ENCODE measurements at regions not wholly inside any gene's neighbourhood (a gene's known extent, or its start where the extent isn't known, plus 50 kb on each side); places are given as distances from the start of the nearest gene placed in this dataset.

GRCh38 chr21:35641271-35642016, 418.9 kb downstream of the SETD4 start:
- WGBS, 2 donors: 91 to 97% methylated on average over 4 of the region's 4 CpGs
- H3K36me3 ChIP-seq: no peaks in the 10 kb centered on the region
- no peak for DNase-seq
- no peaks in the 10 kb centered on the region for H3K4me1 ChIP-seq
- no peaks in the 10 kb centered on the region for H3K9me3 ChIP-seq
- intact Hi-C loops (cut with DNase I): no loop called here
- TF ChIP-seq POLR2A (IDR thresholded peaks at IDR 0.05) (no peak), CTCF (IDR thresholded peaks at IDR 0.05) (no peak)
- H3K27ac ChIP-seq: no peak overlapping the region
- H3K4me3 ChIP-seq (replicated peaks in 1 of 3): no peak overlapping the region
- no peaks in the 10 kb centered on the region for H3K27me3 ChIP-seq

- Histone ChIP-seq H3K9me3 (no peaks in the 10 kb centered on the region), H3K36me3 (no peaks in the 10 kb centered on the region), H3K27me3 (no peaks in the 10 kb centered on the region), H3K4me1 (no peaks in the 10 kb centered on the region), H3K27ac (no peak overlapping the region), H3K4me3 (replicated peaks in 1 of 3) (no peak overlapping the region)
- 66 to 90% methylated on average over 2 of the region's 2 CpGs for WGBS, 2 donors
- no peak for DNase-seq
- TF ChIP-seq POLR2A (IDR thresholded peaks at IDR 0.05): no peak
- TF ChIP-seq CTCF (IDR thresholded peaks at IDR 0.05): no peak
- intact Hi-C loops (cut with DNase I): no loop called here
Observed at GRCh38 chr21:35637431-35637830, 422.9 kb downstream of the SETD4 start.

- H3K4me3 ChIP-seq (replicated peaks in 1 of 3): no peak overlapping the region
- H3K27ac ChIP-seq: no peak overlapping the region
- WGBS, 2 donors: 86 to 90% methylated on average over 1 of the region's 1 CpG
- H3K27me3 ChIP-seq: no peaks in the 10 kb centered on the region
- H3K36me3 ChIP-seq: no peaks in the 10 kb centered on the region
- no peak for DNase-seq
- TF ChIP-seq POLR2A (IDR thresholded peaks at IDR 0.05) (no peak), CTCF (IDR thresholded peaks at IDR 0.05) (no peak)
- intact Hi-C loops (cut with DNase I): no loop called here
- no peaks in the 10 kb centered on the region for H3K4me1 ChIP-seq
- H3K9me3 ChIP-seq: no peaks in the 10 kb centered on the region
Observed at GRCh38 chr21:35635994-35636393, 424.3 kb downstream of the SETD4 start.

GRCh38 chr21:35635261-35635660, 425.1 kb downstream of the SETD4 start:
- 95 to 96% methylated on average over 2 of the region's 2 CpGs for WGBS, 2 donors
- Histone ChIP-seq H3K27me3 (no peaks in the 10 kb centered on the region), H3K36me3 (no peaks in the 10 kb centered on the region), H3K27ac (no peak overlapping the region), H3K4me3 (replicated peaks in 1 of 3) (no peak overlapping the region), H3K4me1 (no peaks in the 10 kb centered on the region), H3K9me3 (no peaks in the 10 kb centered on the region)
- TF ChIP-seq CTCF (IDR thresholded peaks at IDR 0.05) (no peak), POLR2A (IDR thresholded peaks at IDR 0.05) (no peak)
- intact Hi-C loops (cut with DNase I): no loop called here
- DNase-seq: no peak

GRCh38 chr21:35633501-35633900, 426.8 kb downstream of the SETD4 start:
- Histone ChIP-seq H3K27me3 (no peaks in the 10 kb centered on the region), H3K36me3 (no peaks in the 10 kb centered on the region), H3K4me1 (no peaks in the 10 kb centered on the region), H3K4me3 (replicated peaks in 1 of 3) (no peak overlapping the region), H3K9me3 (no peaks in the 10 kb centered on the region), H3K27ac (no peak overlapping the region)
- TF ChIP-seq CTCF (IDR thresholded peaks at IDR 0.05): no peak
- no peak for TF ChIP-seq POLR2A (IDR thresholded peaks at IDR 0.05)
- 87 to 88% methylated on average over 9 of the region's 9 CpGs for WGBS, 2 donors
- intact Hi-C loops (cut with DNase I): no loop called here
- DNase-seq: no peak

Measured in thyroid gland (tissue), 4 donors.